PC-9 (cell line): ENCODE measurements at regions not wholly inside any gene's neighbourhood (a gene's known extent, or its start where the extent isn't known, plus 50 kb on each side); places are given as distances from the start of the nearest gene placed in this dataset.

Source experiments
- BruUV-seq: library from RNA; stranded (reverse); fragments of 400-500 nt; replicated peaks from 2 replicates; lab custom pipeline; 2021; lab: Mats Ljungman, UMichigan
- CTCF ChIA-PET: fragments of 300-600 bp; sonication (Branson Sonifier 250); formaldehyde crosslinking; loops from one replicate; lab custom pipeline; 2022; ENCODE audit warnings: antibody characterized with exemption; lab: Charles Lee
- POLR2A ChIA-PET: fragments of 300-600 bp; sonication (Branson Sonifier 250); formaldehyde crosslinking; loops from one replicate; lab custom pipeline; 2022; ENCODE audit warnings: antibody characterized with exemption; ENCODE audit not compliant: unreplicated experiment; lab: Charles Lee
- DNase-seq, 2 experiments: peaks; one replicate each; pipeline versions ENCODE4 v3.0.0 to v3.0.0-alpha.2; 2015 to 2022; ENCODE audit warnings: mixed read lengths in 1 of 2
- H2AFZ ChIP-seq: fragments of 200-600 bp; sonication (generic); 2 replicates; pipeline ENCODE4 v1.8.1; 2017; ENCODE audit warnings: antibody characterized with exemption
- H3F3A ChIP-seq: fragments of 200-600 bp; sonication (generic); 2 replicates; pipeline ENCODE4 v1.8.1; 2017; ENCODE audit warnings: antibody characterized with exemption, mild to moderate bottlenecking, low read depth; ENCODE audit not compliant: insufficient read depth
- H3K27ac ChIP-seq: fragments of 200-600 bp; sonication (generic); 2 replicates; pipeline ENCODE4 v1.6.1; 2016; ENCODE audit warnings: mixed run types
- H3K27me3 ChIP-seq: fragments of 200-600 bp; sonication (generic); 2 replicates; pipeline ENCODE4 v1.6.1; 2016; ENCODE audit warnings: low read depth, mixed run types; ENCODE audit not compliant: insufficient read depth
- H3K36me3 ChIP-seq: fragments of 200-600 bp; sonication (generic); 2 replicates; pipeline ENCODE4 v1.6.1; 2016; ENCODE audit warnings: low read depth, mixed run types
- H3K4me1 ChIP-seq: fragments of 200-600 bp; sonication (generic); replicated peaks from 2 replicates; pipeline ENCODE4 v1.6.1; 2016; ENCODE audit warnings: mixed run types; ENCODE audit not compliant: insufficient read depth
- H3K4me2 ChIP-seq: fragments of 200-600 bp; sonication (generic); 2 replicates; pipeline ENCODE4 v1.6.1; 2017; ENCODE audit warnings: mixed run types
- H3K4me3 ChIP-seq: fragments of 200-600 bp; sonication (generic); 2 replicates; pipeline ENCODE4 v1.6.1; 2016; ENCODE audit warnings: mixed run types
- H3K79me2 ChIP-seq: fragments of 200-600 bp; sonication (generic); 2 replicates; pipeline ENCODE4 v1.6.1; 2017; ENCODE audit warnings: low read depth, mixed run types
- H3K9me2 ChIP-seq: fragments of 200-600 bp; sonication (generic); 2 replicates; pipeline ENCODE4 v1.8.1; 2017; ENCODE audit warnings: mild to moderate bottlenecking; ENCODE audit not compliant: insufficient read depth
- H3K9me3 ChIP-seq: fragments of 200-600 bp; sonication (generic); 2 replicates; pipeline ENCODE4 v1.8.1; 2016; ENCODE audit warnings: low read depth; ENCODE audit not compliant: insufficient read depth
- H4K20me1 ChIP-seq: fragments of 200-600 bp; sonication (generic); 2 replicates; pipeline ENCODE4 v1.8.1; 2017; ENCODE audit not compliant: insufficient read depth
- CTCF ChIP-seq: fragments of 200-600 bp; sonication (generic); conservative IDR thresholded peaks from 2 replicates; pipeline ENCODE4 v1.6.1; 2017; ENCODE audit warnings: mixed run types, antibody characterized with exemption, mild to moderate bottlenecking, moderate library complexity
- EZH2 ChIP-seq: fragments of 200-600 bp; sonication (generic); IDR thresholded peaks from 2 replicates; pipeline ENCODE4 v1.8.0; 2017; ENCODE audit warnings: antibody characterized with exemption, low read depth
- intact Hi-C: fragments of 100-400 bp; cut with micrococcal nuclease; formaldehyde crosslinking; loops from one replicate; pipeline ENCODE4 v1.10.0; 2022; ENCODE audit not compliant: unreplicated experiment

GRCh38 chr4:151468715-151469696 is 60.0 kb downstream of the FHIP1A start:
- no peak overlapping the region for H3K4me3 ChIP-seq
- no TSS peak for BruUV-seq
- no peaks in the 10 kb centered on the region for H3K27me3 ChIP-seq
- no peaks in the 10 kb centered on the region for H3K9me2 ChIP-seq
- peak overlapping the region; percentile 72 for H3K27ac ChIP-seq
- peaks cover 26% of the 10 kb centered on the region; the same call in 1 of the 2 replicates for H3K79me2 ChIP-seq
- ChIA-PET CTCF (interaction anchor here (1.0 kb wide), 1 partner anchor 135 kb away, joined by 3 read pairs; no protein-coding TSS in a partner anchor), POLR2A (interaction anchor here (0.7 kb wide), 2 partner anchors 15 to 31 kb away, joined by 4 to 6 read pairs; no protein-coding TSS in a partner anchor)
- no peaks in the 10 kb centered on the region for H3K36me3 ChIP-seq
- DNase-seq: peak in 1 of 2 experiments; percentile 93
- no peaks in the 10 kb centered on the region for H4K20me1 ChIP-seq
- intact Hi-C loops: loop anchor here (1.0 kb wide), 1 partner anchor 16 kb away; no protein-coding TSS in a partner anchor
- no peaks in the 10 kb centered on the region for H3K9me3 ChIP-seq
- H3F3A ChIP-seq: peaks cover 24% of the 10 kb centered on the region; the same call in 1 of the 2 replicates
- H3K4me1 ChIP-seq: peaks cover 40% of the 10 kb centered on the region
- peak overlapping the region; percentile 72 for H3K4me2 ChIP-seq
- no peak overlapping the region for H2AFZ ChIP-seq
- no peak for TF ChIP-seq EZH2
- TF ChIP-seq CTCF: no peak

DNA sequence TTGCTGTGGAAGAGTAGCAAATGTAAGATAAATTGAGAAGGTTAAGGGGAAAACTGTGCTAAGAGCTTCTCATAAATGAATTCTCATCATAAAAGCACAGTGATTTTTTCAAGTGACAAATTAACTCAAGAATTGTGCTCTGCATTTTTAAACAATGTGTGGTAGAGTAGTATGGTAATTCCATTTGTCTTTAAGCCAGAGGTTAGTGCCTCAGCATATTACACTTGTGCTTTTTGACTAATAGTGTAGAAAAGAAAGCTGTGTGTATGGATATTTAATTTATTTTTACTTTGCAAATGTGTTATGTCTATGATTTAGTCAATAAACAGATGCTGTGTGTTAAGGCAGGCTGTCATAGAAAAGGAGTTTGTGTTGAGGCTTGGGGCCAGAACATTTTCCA is 61.0 kb downstream of the FHIP1A start:
- DNase-seq: no peak
- H3F3A ChIP-seq: peaks cover 24% of the 10 kb centered on the region; the same call in 1 of the 2 replicates
- no TSS peak for BruUV-seq
- ChIA-PET CTCF (no interaction called here), POLR2A (no interaction called here)
- no peak overlapping the region for H3K4me3 ChIP-seq
- no peaks in the 10 kb centered on the region for H3K9me3 ChIP-seq
- no peaks in the 10 kb centered on the region for H4K20me1 ChIP-seq
- TF ChIP-seq CTCF (no peak), EZH2 (no peak)
- H3K4me2 ChIP-seq: peak overlapping the region; percentile 72
- peak overlapping the region; percentile 72 for H3K27ac ChIP-seq
- H3K27me3 ChIP-seq: no peaks in the 10 kb centered on the region
- no peak overlapping the region for H2AFZ ChIP-seq
- H3K4me1 ChIP-seq: peaks cover 40% of the 10 kb centered on the region
- H3K79me2 ChIP-seq: peaks cover 26% of the 10 kb centered on the region; the same call in 1 of the 2 replicates
- intact Hi-C loops: loop anchor here (1.0 kb wide), 1 partner anchor 15 kb away; no protein-coding TSS in a partner anchor
- H3K36me3 ChIP-seq: no peaks in the 10 kb centered on the region
- no peaks in the 10 kb centered on the region for H3K9me2 ChIP-seq

DNA sequence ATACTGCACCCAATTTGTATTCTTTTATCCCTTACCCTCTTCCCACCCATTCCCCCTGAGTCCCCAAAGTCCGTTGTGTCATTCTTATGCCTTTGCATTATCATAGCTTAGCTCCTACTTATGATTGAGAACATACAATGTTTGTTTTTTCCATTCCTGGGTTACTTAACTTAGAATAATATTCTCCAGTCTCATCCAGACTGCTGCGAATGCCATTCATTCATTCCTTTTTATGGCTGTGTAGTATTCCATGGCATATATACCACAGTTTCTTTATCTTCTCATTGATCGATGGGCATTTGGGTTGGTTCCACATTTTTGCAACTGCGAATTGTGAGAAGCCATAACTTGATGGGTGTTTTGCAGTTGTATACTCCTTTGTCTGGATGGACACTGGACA is 62.8 kb downstream of the FHIP1A start:
- no peak for TF ChIP-seq CTCF
- no peak for TF ChIP-seq EZH2
- H3F3A ChIP-seq: peaks cover 24% of the 10 kb centered on the region; the same call in 1 of the 2 replicates
- H3K9me2 ChIP-seq: no peaks in the 10 kb centered on the region
- intact Hi-C loops: no loop called here
- H3K27ac ChIP-seq: no peak overlapping the region
- H4K20me1 ChIP-seq: no peaks in the 10 kb centered on the region
- H2AFZ ChIP-seq: no peak overlapping the region
- no TSS peak for BruUV-seq
- POLR2A ChIA-PET: no interaction called here
- H3K27me3 ChIP-seq: no peaks in the 10 kb centered on the region
- H3K79me2 ChIP-seq: peaks cover 26% of the 10 kb centered on the region; the same call in 1 of the 2 replicates
- no peak for DNase-seq
- no peak overlapping the region for H3K4me3 ChIP-seq
- H3K4me1 ChIP-seq: peaks cover 40% of the 10 kb centered on the region
- no peak overlapping the region for H3K4me2 ChIP-seq
- CTCF ChIA-PET: no interaction called here
- H3K9me3 ChIP-seq: no peaks in the 10 kb centered on the region
- H3K36me3 ChIP-seq: no peaks in the 10 kb centered on the region
